GM21737 (cell line): ENCODE measurements at regions not wholly inside any gene's neighbourhood (a gene's known extent, or its start where the extent isn't known, plus 50 kb on each side); places are given as distances from the start of the nearest gene placed in this dataset.

ENCODE experiments used
- ATAC-seq: cut with Tn5 transposase; IDR thresholded peaks from one replicate; pipeline ENCODE4 v1.9.1; 2021; ENCODE audit warnings: mild to moderate bottlenecking, moderate library complexity; ENCODE audit not compliant: unreplicated experiment

- ATAC-seq = no peak
Measured at GRCh38 chr2:207403141-207403540, 126.6 kb upstream of the CREB1 start.

GRCh38 chr2:207403950-207404349, 125.8 kb upstream of the CREB1 start:
- ATAC-seq = no peak

- ATAC-seq = no peak
Measured at GRCh38 chr2:207405150-207405549, 124.6 kb upstream of the CREB1 start.

DNA sequence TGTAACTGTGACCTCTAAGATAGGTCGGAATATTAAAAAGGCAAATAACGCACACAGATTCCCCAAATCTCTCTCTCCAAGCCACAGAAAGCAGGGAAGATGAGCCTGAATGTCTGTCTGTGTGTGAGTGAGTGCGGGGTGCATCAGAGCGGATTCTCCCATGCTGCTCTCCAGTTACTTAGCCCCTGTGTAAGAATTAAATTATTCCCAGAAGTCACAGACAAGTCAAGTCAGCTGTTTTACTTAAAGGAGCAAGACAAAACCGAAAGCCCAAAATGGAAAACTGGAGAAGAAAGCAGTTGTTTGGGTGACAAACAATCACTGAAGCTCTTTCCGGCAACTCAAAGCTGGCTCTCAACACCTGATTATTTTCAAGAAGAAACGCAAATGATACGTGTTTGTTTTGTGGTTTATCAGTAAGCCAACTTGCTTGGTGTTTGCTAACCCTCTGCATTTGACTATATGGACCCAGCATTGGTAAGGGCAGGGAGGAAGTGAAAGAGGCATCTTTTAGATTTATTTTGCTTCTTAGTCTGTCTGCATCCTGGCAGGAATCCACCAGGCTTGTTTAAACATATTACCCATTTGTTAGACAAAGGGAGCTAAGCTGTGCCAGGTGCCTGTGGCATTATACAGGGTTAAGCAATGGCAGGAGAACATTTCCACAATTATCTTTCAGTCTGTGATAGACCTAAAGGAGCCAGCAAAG, 121.5 kb upstream of the CREB1 start:
- ATAC-seq = no peak

- ATAC-seq = no peak
Measured at GRCh38 chr2:207409517-207409916, 120.2 kb upstream of the CREB1 start.

GRCh38 chr2:207412787-207413310, 116.9 kb upstream of the CREB1 start:
- ATAC-seq = no peak

- no peak for ATAC-seq
Measured at GRCh38 chr2:207413376-207413907, 116.3 kb upstream of the CREB1 start.

DNA sequence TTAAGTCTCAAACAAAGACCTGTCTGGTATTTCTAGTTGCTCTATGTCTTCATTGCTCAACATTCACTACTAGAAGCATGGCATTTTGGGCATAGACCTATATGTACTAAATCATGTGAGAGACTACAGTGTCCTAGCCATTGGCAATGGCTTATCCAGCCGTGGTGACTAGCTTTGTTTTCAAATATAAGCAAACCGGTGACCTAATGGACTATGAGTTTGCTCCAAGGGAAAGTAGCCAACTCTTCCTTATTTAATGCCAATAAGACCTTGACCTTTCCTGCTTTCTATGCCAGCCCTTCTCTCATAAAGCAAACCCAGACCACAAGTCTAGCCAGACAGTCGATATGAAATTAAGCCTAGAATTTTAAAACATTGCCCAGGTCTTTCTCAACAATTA, 113.7 kb upstream of the CREB1 start:
- no peak for ATAC-seq

- ATAC-seq = no peak
Measured at GRCh38 chr2:207416900-207417299, 112.9 kb upstream of the CREB1 start.

- no peak for ATAC-seq
Measured at GRCh38 chr2:207417301-207417718, 112.5 kb upstream of the CREB1 start.

DNA sequence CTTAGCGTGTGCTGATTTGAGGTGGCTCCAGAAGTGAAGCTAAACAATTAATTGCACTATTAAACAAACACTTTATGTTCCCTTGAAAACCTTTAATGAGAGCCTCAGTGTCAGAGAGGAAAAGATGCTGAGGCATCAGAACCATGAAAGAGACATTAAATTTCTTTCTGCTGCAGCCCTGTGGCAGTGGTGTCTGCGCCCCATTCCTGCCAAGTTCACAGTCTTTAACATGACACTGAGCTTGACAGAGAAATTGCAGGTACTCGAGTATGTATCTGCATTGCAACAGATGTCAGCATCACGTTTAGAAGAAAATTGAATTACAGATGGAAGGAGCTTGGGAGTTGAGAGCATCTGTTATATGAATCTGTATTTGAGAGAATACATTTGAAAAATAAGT, 111.3 kb upstream of the CREB1 start:
- no peak for ATAC-seq

DNA sequence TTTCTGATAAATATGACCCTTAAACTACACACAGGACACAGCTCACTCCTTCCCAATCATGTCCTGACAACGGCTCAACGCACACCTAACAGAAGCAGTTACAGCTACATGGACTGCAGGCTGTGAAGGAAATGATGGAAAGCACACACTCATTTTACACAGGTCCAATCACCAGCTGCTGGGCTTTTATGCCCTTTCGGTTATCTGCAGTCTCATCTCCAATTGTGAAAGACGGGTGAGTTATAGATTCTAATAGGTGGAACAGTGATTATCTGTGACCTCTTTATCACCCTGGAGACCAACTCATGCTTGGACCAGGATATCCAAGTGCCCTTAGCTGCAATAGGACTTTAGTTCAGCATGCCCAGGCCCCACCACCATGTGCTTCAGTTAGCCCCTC, 110.4 kb upstream of the CREB1 start:
- no peak for ATAC-seq

GRCh38 chr2:207421671-207422070, 108.1 kb upstream of the CREB1 start:
- ATAC-seq = no peak

- ATAC-seq = no peak
Measured at GRCh38 chr2:207422380-207422779, 107.4 kb upstream of the CREB1 start.

DNA sequence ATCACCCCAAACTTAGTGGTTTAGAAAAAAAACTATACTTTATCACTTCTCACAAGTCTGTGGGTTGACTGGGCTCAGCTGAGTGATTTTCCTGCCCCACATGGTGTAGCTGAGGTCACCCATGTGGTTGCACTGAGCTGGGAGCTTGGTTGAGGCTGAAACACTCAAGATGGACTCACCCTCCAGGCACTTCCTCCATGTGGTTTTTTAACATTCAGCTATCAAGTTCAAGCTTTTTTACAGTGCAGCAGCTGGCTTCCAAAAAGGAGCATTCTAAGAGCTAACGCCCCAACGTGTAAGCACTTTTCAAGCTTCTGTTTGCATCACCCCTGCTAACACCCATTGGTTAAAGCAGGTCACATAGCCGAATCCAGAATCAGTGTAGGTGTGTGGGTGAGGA, 105.9 kb upstream of the CREB1 start:
- peak; percentile 88 for ATAC-seq

DNA sequence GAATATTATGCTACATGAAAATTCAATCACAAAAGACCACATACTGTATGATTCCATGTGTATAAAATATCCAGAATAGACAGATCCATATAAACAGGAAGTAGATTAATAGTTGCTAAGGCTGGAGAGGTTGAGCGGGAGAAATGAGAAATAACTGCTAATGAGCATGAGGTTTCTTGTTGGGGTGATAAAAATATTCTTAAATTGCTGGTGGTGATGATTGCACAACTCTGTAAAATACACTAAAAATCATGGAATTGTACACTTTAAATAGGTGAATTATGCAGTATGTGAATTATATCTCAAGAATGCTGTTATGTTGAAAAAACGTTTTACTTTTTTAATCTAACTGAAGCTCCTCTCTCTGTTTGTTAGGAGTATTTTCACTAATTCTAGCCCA, 101.8 kb upstream of the CREB1 start:
- no peak for ATAC-seq

- no peak for ATAC-seq
Measured at GRCh38 chr2:207428573-207428972, 101.2 kb upstream of the CREB1 start.

GRCh38 chr2:207432453-207432852, 97.3 kb upstream of the CREB1 start:
- no peak for ATAC-seq

- no peak for ATAC-seq
Measured at GRCh38 chr2:207434306-207434705, 95.5 kb upstream of the CREB1 start.

GRCh38 chr2:207434899-207435465, 94.8 kb upstream of the CREB1 start:
- no peak for ATAC-seq

DNA sequence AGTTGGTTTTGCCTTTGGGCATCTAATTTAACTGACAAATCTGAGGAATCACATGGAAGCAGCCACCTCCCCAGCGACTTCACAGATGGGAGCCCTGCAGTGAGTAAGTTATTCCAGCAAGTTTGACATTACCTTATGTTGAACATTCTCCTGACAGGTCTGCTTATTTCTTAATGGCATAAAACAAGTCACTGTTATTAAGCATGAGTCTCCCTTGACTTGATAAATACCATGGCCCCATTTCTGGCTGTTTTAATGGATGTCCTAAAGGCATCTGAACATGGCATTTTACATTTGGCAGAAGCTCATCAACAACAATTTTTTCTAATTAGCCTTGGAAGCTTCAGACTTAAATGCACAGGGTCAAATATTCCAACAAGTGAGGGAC, 92.6 kb upstream of the CREB1 start:
- no peak for ATAC-seq

DNA sequence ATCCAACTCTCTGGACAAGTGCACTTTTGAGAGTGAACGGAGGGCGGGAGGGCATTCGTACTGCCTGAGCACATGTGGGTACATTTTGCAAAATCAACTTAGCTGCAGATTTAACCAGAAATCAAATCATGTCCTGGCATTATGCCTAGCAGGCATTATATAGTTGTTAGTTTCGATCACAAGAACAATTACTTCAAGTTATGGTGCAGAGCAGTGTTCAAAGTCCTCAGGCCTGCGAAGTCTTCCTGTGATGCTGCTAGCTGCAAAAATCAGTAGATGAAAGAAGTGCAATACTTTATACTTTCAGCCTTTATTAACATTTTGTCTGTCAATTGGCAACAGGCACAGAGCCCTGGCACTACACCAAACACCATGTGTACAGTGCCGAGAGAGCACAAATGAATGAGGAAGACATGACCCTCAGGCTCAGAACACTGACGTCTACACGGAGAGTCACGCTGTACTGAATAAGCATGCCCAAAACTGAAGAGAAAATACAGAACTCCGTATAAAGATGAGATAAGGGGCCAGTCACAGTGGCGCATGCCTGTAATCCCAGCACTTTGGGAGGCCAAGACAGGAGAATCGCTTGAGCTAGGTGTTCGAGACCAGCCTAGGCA, 92.1 kb upstream of the CREB1 start:
- no peak for ATAC-seq
